ENCODE measurements at regions not wholly inside any gene's neighbourhood (a gene's known extent, or its start where the extent isn't known, plus 50 kb on each side); places are given as distances from the start of the nearest gene placed in this dataset.

GRCh38 chr6:14819001-14819400 is 426.9 kb upstream of the JARID2 start:
- no peaks in the 10 kb centered on the region for H3K27me3 ChIP-seq (ENCODE audit: insufficient read depth, poor library complexity, severe bottlenecking)
- TF ChIP-seq SPI1 (IDR thresholded peaks at IDR 0.05; ENCODE audit: borderline replicate concordance, low read depth), result no peak
- TF ChIP-seq, protein P1, sequence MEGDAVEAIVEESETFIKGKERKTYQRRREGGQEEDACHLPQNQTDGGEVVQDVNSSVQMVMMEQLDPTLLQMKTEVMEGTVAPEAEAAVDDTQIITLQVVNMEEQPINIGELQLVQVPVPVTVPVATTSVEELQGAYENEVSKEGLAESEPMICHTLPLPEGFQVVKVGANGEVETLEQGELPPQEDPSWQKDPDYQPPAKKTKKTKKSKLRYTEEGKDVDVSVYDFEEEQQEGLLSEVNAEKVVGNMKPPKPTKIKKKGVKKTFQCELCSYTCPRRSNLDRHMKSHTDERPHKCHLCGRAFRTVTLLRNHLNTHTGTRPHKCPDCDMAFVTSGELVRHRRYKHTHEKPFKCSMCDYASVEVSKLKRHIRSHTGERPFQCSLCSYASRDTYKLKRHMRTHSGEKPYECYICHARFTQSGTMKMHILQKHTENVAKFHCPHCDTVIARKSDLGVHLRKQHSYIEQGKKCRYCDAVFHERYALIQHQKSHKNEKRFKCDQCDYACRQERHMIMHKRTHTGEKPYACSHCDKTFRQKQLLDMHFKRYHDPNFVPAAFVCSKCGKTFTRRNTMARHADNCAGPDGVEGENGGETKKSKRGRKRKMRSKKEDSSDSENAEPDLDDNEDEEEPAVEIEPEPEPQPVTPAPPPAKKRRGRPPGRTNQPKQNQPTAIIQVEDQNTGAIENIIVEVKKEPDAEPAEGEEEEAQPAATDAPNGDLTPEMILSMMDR (IDR thresholded peaks at IDR 0.05; ENCODE audit: insufficient read depth, low read length), result no peak
- TF ChIP-seq REST (IDR thresholded peaks at IDR 0.05; ENCODE audit: insufficient replicate concordance, low read depth), result no peak
- TF ChIP-seq GABPA (IDR thresholded peaks at IDR 0.05; ENCODE audit: low read depth), result no peak
- no peak for TF ChIP-seq POLR2AphosphoS5 (IDR thresholded peaks at IDR 0.05; ENCODE audit: low read depth)
- no peak overlapping the region for H3K27ac ChIP-seq (replicated peaks)
- H3K4me3 ChIP-seq (replicated peaks; ENCODE audit: insufficient read depth, low read length), result no peak overlapping the region
- no peak for DNase-seq (ENCODE audit: low read depth in 1 of 2, low spot score in 1 of 2)

DNA sequence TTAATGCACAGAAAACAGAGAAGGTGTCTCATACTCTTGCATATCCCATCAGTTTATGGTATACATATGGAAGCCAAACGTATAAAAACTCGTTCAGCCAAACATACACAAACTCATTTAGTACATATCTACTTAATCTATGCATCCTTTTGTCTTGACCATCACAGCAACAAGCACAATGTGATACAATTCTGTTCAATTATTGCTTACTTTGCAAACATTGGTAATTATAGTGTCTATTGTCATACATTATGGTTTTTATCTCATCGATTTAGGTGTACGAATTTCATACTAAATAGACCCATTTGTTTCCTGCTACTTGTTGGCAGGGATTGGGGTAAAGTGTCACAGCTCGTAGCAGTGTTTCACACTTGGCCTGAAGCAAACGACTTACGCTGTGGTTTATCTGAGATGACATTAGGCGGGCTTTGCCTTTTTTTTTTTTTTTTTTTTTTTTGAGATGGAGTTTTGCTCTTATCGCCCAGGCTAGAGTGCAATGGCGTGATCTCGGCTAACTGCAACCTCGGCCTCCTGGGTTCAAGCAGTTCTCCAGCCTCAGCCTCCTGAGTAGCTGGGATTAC is 425.9 kb upstream of the JARID2 start:
- TF ChIP-seq REST (IDR thresholded peaks at IDR 0.05; ENCODE audit: insufficient replicate concordance, low read depth) (no peak), GABPA (IDR thresholded peaks at IDR 0.05; ENCODE audit: low read depth) (no peak), POLR2AphosphoS5 (IDR thresholded peaks at IDR 0.05; ENCODE audit: low read depth) (no peak), SPI1 (IDR thresholded peaks at IDR 0.05; ENCODE audit: borderline replicate concordance, low read depth) (no peak)
- TF ChIP-seq, protein P1 (IDR thresholded peaks at IDR 0.05; ENCODE audit: insufficient read depth, low read length), result no peak
- no peak for DNase-seq (ENCODE audit: low read depth in 1 of 2, low spot score in 1 of 2)
- Histone ChIP-seq H3K27me3 (ENCODE audit: insufficient read depth, poor library complexity, severe bottlenecking) (no peaks in the 10 kb centered on the region), H3K4me3 (replicated peaks; ENCODE audit: insufficient read depth, low read length) (no peak overlapping the region), H3K27ac (replicated peaks) (no peak overlapping the region)

DNA sequence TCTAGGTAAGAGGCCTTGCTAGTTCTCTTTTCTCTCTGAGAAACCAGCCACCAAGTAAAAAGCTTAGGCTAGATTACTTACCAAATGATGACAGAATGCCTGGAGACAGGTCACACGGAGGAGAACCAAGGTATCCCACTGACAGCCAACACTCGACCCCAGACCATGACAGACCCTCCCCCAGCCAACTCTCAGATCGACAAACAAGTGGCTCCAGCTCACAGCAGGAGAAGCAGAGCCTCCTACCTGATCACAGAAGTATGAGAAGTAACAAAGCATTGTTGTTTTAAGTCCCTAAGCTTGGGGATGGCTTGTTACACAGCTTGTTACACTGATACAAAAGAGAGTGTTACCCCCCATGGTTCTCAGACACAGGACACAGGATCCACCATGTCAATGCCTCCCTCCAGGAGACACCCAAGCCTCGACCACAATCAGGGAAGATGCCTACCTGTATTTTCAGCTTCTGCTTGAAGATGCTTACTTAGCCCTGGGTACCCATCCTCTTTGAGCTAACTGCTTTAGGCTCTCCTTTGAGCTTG is 423.8 kb upstream of the JARID2 start:
- H3K4me3 ChIP-seq (replicated peaks; ENCODE audit: insufficient read depth, low read length), result no peak overlapping the region
- no peak for DNase-seq (ENCODE audit: low read depth in 1 of 2, low spot score in 1 of 2)
- H3K27me3 ChIP-seq (ENCODE audit: insufficient read depth, poor library complexity, severe bottlenecking), result no peaks in the 10 kb centered on the region
- TF ChIP-seq POLR2AphosphoS5 (IDR thresholded peaks at IDR 0.05; ENCODE audit: low read depth), result no peak
- TF ChIP-seq REST (IDR thresholded peaks at IDR 0.05; ENCODE audit: insufficient replicate concordance, low read depth), result no peak
- TF ChIP-seq, protein P1 (IDR thresholded peaks at IDR 0.05; ENCODE audit: insufficient read depth, low read length), result no peak
- no peak for TF ChIP-seq GABPA (IDR thresholded peaks at IDR 0.05; ENCODE audit: low read depth)
- no peak for TF ChIP-seq SPI1 (IDR thresholded peaks at IDR 0.05; ENCODE audit: borderline replicate concordance, low read depth)
- no peak overlapping the region for H3K27ac ChIP-seq (replicated peaks)

Data from HL-60 (cell line).